Trophoblast cell (in vitro differentiated cells and primary cell): ENCODE measurements at regions not wholly inside any gene's neighbourhood (a gene's known extent, or its start where the extent isn't known, plus 50 kb on each side); places are given as distances from the start of the nearest gene placed in this dataset.

ENCODE experiments used
- DNase-seq, 2 donors: peaks; one replicate each; pipeline ENCODE4 v3.0.0-alpha.2; 2016
- H2AFZ ChIP-seq: 2 replicates; pipeline ENCODE4 v1.6.1; 2013; ENCODE audit warnings: low read length, moderate library complexity, mild to moderate bottlenecking; ENCODE audit not compliant: insufficient read depth, poor library complexity
- H2AK5ac ChIP-seq: 2 replicates; pipeline ENCODE4 v1.6.1; 2013; ENCODE audit warnings: mild to moderate bottlenecking, low read length
- H2BK120ac ChIP-seq: 2 replicates; pipeline ENCODE4 v1.6.1; 2013; ENCODE audit warnings: low read length, mild to moderate bottlenecking, moderate library complexity; ENCODE audit not compliant: insufficient read depth, poor library complexity
- H2BK12ac ChIP-seq: 2 replicates; pipeline ENCODE4 v1.6.1; 2013; ENCODE audit warnings: mild to moderate bottlenecking, low read length, moderate library complexity
- H2BK5ac ChIP-seq: 2 replicates; pipeline ENCODE4 v1.6.1; 2013; ENCODE audit warnings: low read length, low read depth, moderate library complexity, mild to moderate bottlenecking; ENCODE audit not compliant: poor library complexity
- H3K14ac ChIP-seq: 2 replicates; pipeline ENCODE4 v1.6.1; 2013; ENCODE audit warnings: mild to moderate bottlenecking, low read length
- H3K18ac ChIP-seq: 2 replicates; pipeline ENCODE4 v1.6.1; 2013; ENCODE audit warnings: mild to moderate bottlenecking, low read length
- H3K23ac ChIP-seq: 2 replicates; pipeline ENCODE4 v1.6.1; 2013; ENCODE audit warnings: low read length
- H3K27ac ChIP-seq: 2 replicates; pipeline ENCODE4 v1.5.1; 2013; ENCODE audit warnings: low read depth, mild to moderate bottlenecking, inconsistent platforms, low read length, moderate library complexity
- H3K27me3 ChIP-seq: 2 replicates; pipeline ENCODE4 v1.6.1; 2013; ENCODE audit warnings: inconsistent platforms, mild to moderate bottlenecking, low read length, moderate library complexity; ENCODE audit not compliant: insufficient read depth
- H3K36me3 ChIP-seq, 2 experiments: 1 replicate in 1 of 2; 2 replicates in 1 of 2; pipeline ENCODE4 v1.6.1; 2013; ENCODE audit warnings: low read length in 2 of 2, mild to moderate bottlenecking in 2 of 2, moderate library complexity in 1 of 2; ENCODE audit not compliant: insufficient read depth in 2 of 2, control insufficient read depth in 1 of 2
- H3K4ac ChIP-seq: 2 replicates; pipeline ENCODE4 v1.6.1; 2013; ENCODE audit warnings: low read depth, mild to moderate bottlenecking, low read length, moderate library complexity
- H3K4me1 ChIP-seq, 2 experiments: 1 replicate in 1 of 2; 2 replicates in 1 of 2; pipeline ENCODE4 v1.6.1; 2013; ENCODE audit warnings: low read length in 2 of 2, mild to moderate bottlenecking in 2 of 2, moderate library complexity in 1 of 2; ENCODE audit not compliant: insufficient read depth in 2 of 2, control insufficient read depth in 1 of 2
- H3K4me2 ChIP-seq: 2 replicates; pipeline ENCODE4 v1.6.1; 2013; ENCODE audit warnings: inconsistent platforms, mild to moderate bottlenecking, low read length, moderate library complexity
- H3K4me3 ChIP-seq: 2 replicates; pipeline ENCODE4 v1.5.1; 2013; ENCODE audit warnings: mild to moderate bottlenecking, low read depth, low read length, inconsistent platforms
- H3K79me1 ChIP-seq: one replicate; pipeline ENCODE4 v1.6.1; 2013; ENCODE audit warnings: low read length
- H3K79me2 ChIP-seq: 2 replicates; pipeline ENCODE4 v1.6.1; 2013; ENCODE audit warnings: low read length, mild to moderate bottlenecking; ENCODE audit not compliant: control insufficient read depth, insufficient read depth, poor library complexity
- H3K9ac ChIP-seq: 2 replicates; pipeline ENCODE4 v1.6.1; 2013; ENCODE audit warnings: mild to moderate bottlenecking, low read length
- H3K9me3 ChIP-seq: 2 replicates; pipeline ENCODE4 v1.6.1; 2013; ENCODE audit warnings: low read depth, mild to moderate bottlenecking, control low read depth, inconsistent platforms, low read length; ENCODE audit not compliant: insufficient read depth
- H4K12ac ChIP-seq: 2 replicates; pipeline ENCODE4 v1.6.1; 2013; ENCODE audit warnings: low read depth, mild to moderate bottlenecking, low read length, moderate library complexity
- H4K8ac ChIP-seq: 2 replicates; pipeline ENCODE4 v1.6.1; 2013; ENCODE audit warnings: low read depth, mild to moderate bottlenecking, low read length, moderate library complexity
- H4K91ac ChIP-seq: one replicate; pipeline ENCODE4 v1.6.1; 2013; ENCODE audit warnings: low read depth, mild to moderate bottlenecking, low read length, moderate library complexity
- WGBS: extraction: QIAGEN DNeasy Blood & Tissue Kit; methylation state at CpG from one replicate; pipeline ENCODE4 v1.1.7; 2013; ENCODE audit warnings: missing lambda C conversion rate; ENCODE audit not compliant: insufficient read length, insufficient coverage; ENCODE audit errors: extremely low coverage; 5-methylcytosine and 5-hydroxymethylcytosine counted together

DNA sequence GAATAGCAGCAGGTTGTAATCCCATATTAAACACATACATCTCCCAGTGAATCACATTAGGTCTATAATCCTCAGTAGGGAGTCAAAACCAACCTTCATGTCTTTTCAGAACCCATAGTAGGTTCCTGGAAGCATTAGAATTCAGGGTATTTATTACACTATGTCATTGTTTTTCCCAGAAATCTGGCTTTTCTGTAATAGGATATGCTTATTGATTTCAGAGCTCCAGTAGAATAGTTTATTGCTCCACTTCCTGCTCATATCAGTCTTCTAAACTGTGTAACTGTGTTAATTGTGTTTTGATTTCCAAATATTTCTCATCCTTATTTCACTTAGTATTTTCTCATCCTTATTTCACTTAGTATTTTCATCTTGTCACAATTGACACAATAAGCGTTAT lies 268.0 kb downstream of the CCDC59 start:
- Histone ChIP-seq H3K18ac (no peak overlapping the region), H3K23ac (no peak overlapping the region), H2BK12ac (no peak overlapping the region), H4K8ac (no peak overlapping the region), H3K79me1 (no peaks in the 10 kb centered on the region), H3K4me2 (no peak overlapping the region), H3K79me2 (no peaks in the 10 kb centered on the region), H3K4me3 (no peak overlapping the region), H2AK5ac (no peak overlapping the region), H3K27ac (no peak overlapping the region), H3K4ac (no peak overlapping the region), H3K36me3 (no peaks in the 10 kb centered on the region), H4K12ac (no peak overlapping the region), H3K14ac (no peak overlapping the region), H4K91ac (no peak overlapping the region), H3K9me3 (no peaks in the 10 kb centered on the region), H3K4me1 (no peaks in the 10 kb centered on the region), H2AFZ (no peak overlapping the region), H2BK120ac (no peak overlapping the region), H3K27me3 (no peaks in the 10 kb centered on the region), H2BK5ac (no peak overlapping the region), H3K9ac (no peak overlapping the region)
- DNase-seq, result no peak
- whole genome bisulfite sequencing, result no CpG with 5 or more reads among the region's 1 CpG

DNA sequence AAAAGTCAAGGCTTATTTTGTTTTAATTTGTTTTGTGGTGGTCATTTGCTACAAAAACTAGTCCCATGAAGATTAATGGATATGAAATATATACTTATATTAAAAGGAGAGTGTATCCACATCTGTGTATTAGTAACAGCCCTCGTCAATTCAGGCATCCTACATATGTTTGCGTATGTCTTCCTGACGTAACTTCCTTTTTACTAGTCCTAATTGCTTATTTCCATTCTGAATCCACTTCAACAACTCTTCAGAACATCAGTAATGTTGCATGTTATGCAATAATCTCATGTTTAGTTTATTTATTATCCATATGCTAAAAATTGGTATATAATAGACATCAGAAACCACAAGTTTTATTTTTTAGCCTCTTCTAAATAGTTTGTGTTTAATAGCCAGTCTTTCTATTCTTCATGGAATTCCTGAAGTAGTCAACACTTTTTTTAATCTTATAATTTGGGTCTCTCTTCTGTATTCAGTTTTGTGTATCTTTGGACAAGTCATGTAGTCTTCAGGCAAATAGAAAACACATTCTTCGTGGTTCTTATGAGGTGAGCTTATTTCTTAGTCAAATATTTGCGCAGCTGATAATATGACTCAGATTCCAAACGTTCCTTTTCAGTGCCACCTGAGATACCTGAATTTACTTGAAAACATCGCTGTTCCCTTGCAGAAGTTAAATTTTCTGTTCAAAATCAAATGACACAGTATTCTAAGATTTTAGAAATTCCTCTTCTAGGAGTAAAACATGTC lies 268.6 kb downstream of the CCDC59 start:
- H2BK120ac ChIP-seq, result no peak overlapping the region
- H3K18ac ChIP-seq, result no peak overlapping the region
- no peak overlapping the region for H4K8ac ChIP-seq
- no peaks in the 10 kb centered on the region for H3K79me2 ChIP-seq
- no peaks in the 10 kb centered on the region for H3K9me3 ChIP-seq
- H4K12ac ChIP-seq, result no peak overlapping the region
- no CpG with 5 or more reads among the region's 7 CpGs for WGBS
- no peaks in the 10 kb centered on the region for H3K79me1 ChIP-seq
- no peak overlapping the region for H4K91ac ChIP-seq
- no peaks in the 10 kb centered on the region for H3K4me1 ChIP-seq
- H2AFZ ChIP-seq, result no peak overlapping the region
- H2BK5ac ChIP-seq, result no peak overlapping the region
- H3K14ac ChIP-seq, result no peak overlapping the region
- H3K36me3 ChIP-seq, result no peaks in the 10 kb centered on the region
- H2BK12ac ChIP-seq, result no peak overlapping the region
- no peak overlapping the region for H3K4me3 ChIP-seq
- H3K27ac ChIP-seq, result no peak overlapping the region
- no peak overlapping the region for H3K23ac ChIP-seq
- H2AK5ac ChIP-seq, result no peak overlapping the region
- H3K4me2 ChIP-seq, result no peak overlapping the region
- H3K27me3 ChIP-seq, result no peaks in the 10 kb centered on the region
- no peak overlapping the region for H3K9ac ChIP-seq
- DNase-seq, result no peak
- no peak overlapping the region for H3K4ac ChIP-seq

DNA sequence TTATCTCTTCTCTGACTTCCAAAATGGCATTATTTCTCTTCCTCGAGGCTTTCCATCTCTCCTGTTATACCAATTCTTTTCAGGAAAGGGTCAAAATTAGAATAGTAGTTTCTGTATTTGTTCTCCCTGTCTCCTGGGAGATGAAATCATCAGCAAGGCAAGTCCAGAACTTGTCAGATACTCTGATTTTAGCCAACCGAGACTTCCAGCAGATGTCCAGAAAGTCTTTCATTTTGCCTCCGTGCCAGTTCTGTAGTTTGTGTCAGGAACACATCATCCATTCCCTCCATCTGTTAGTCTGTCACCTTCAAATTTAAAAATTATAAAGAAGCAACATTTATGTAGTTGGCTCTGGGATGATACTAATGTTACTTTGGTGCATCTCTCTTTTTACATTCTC lies 275.7 kb downstream of the CCDC59 start:
- Histone ChIP-seq H2AK5ac (no peak overlapping the region), H4K8ac (no peak overlapping the region), H3K4me1 (no peaks in the 10 kb centered on the region), H2BK120ac (no peak overlapping the region), H4K12ac (no peak overlapping the region), H3K9ac (no peak overlapping the region), H2BK5ac (no peak overlapping the region), H3K9me3 (peaks cover 2% of the 10 kb centered on the region), H3K27me3 (no peaks in the 10 kb centered on the region), H3K4ac (no peak overlapping the region), H3K18ac (no peak overlapping the region), H2BK12ac (no peak overlapping the region), H3K79me1 (no peaks in the 10 kb centered on the region), H3K14ac (no peak overlapping the region), H3K23ac (no peak overlapping the region), H3K4me2 (no peak overlapping the region), H3K79me2 (no peaks in the 10 kb centered on the region), H3K27ac (no peak overlapping the region), H2AFZ (no peak overlapping the region), H3K4me3 (no peak overlapping the region), H3K36me3 (no peaks in the 10 kb centered on the region), H4K91ac (no peak overlapping the region)
- no CpG with 5 or more reads among the region's 3 CpGs for WGBS
- DNase-seq, result no peak

DNA sequence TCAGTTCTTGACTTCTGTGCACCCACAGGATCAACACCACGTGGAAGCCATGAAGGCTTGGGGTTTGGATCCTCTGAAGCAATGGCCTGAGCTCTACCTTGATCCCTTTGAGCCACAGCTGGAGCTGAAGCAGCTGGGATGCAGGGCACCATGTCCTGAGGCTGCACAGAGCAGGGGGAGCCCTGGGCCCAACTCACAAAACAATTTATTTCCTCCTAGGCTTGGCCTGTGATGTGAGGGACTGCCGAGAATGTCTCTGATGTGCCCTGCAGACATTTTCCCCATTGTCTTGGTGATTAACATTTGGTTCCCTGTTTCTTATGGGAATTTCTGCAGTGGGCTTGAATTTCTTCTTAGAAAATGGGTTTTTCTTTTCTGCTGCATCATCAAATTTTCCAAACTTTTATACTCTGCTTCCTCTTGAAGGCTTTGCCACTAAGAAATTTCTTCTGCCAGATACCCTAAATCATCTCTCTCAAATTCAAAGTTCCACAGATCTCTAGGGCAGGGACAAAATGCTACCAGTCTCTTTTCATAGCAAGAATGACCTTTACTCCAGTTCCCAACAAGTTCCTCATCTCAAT lies 288.2 kb downstream of the CCDC59 start:
- no peak overlapping the region for H4K8ac ChIP-seq
- H2AK5ac ChIP-seq, result no peak overlapping the region
- H3K9ac ChIP-seq, result no peak overlapping the region
- no peak overlapping the region for H2BK120ac ChIP-seq
- WGBS, result no CpG with 5 or more reads among the region's 2 CpGs
- H3K4me3 ChIP-seq, result no peak overlapping the region
- no peak overlapping the region for H3K23ac ChIP-seq
- no peak overlapping the region for H3K4me2 ChIP-seq
- no peaks in the 10 kb centered on the region for H3K27me3 ChIP-seq
- H3K14ac ChIP-seq, result no peak overlapping the region
- no peak overlapping the region for H2AFZ ChIP-seq
- H2BK12ac ChIP-seq, result no peak overlapping the region
- H3K27ac ChIP-seq, result no peak overlapping the region
- no peak overlapping the region for H2BK5ac ChIP-seq
- no peak for DNase-seq
- no peak overlapping the region for H4K91ac ChIP-seq
- no peaks in the 10 kb centered on the region for H3K79me1 ChIP-seq
- no peak overlapping the region for H3K4ac ChIP-seq
- H3K36me3 ChIP-seq, result no peaks in the 10 kb centered on the region
- H3K79me2 ChIP-seq, result no peaks in the 10 kb centered on the region
- no peaks in the 10 kb centered on the region for H3K4me1 ChIP-seq
- no peaks in the 10 kb centered on the region for H3K9me3 ChIP-seq
- no peak overlapping the region for H3K18ac ChIP-seq
- no peak overlapping the region for H4K12ac ChIP-seq
